ENCODE measurements at regions not wholly inside any gene's neighbourhood (a gene's known extent, or its start where the extent isn't known, plus 50 kb on each side); places are given as distances from the start of the nearest gene placed in this dataset.

- TF ChIP-seq U2AF2 (IDR thresholded peaks at IDR 0.05; ENCODE audit: low read depth, low read length) (no peak), PLRG1 (conservative IDR thresholded peaks at IDR 0.05) (no peak), GPBP1L1 (CRISPR knock-in tag; IDR thresholded peaks at IDR 0.05) (no peak)
These were observed 187.1 kb upstream of the CEP162 start (continued) for GRCh38 chr6:84414531-84414930.

- FAIRE-seq (no peak), ATAC-seq (no peak), DNase-seq (ENCODE audit: low spot score) (no peak)
- BruUV-seq (replicated peaks) = no TSS peak
- Histone ChIP-seq H2AFZ (ENCODE audit: low read length) (no peak overlapping the region), H3K4me3 (replicated peaks in 1 of 3; ENCODE audit: insufficient read depth in 1 of 3, low read depth in 2 of 3, low read length in 3 of 3) (no peak overlapping the region), H3K9ac (ENCODE audit: insufficient read depth, low read depth, low read length) (no peak overlapping the region), H3K4me1 (ENCODE audit: insufficient read depth, low read length) (no peaks in the 10 kb centered on the region; the same call in 1 of the 2 replicates), H3K9me3 (ENCODE audit: low read length) (no peaks in the 10 kb centered on the region), H3K36me3 (replicated peaks in 1 of 2; ENCODE audit: control insufficient read depth in 1 of 2, insufficient read depth in 2 of 2, low read length in 2 of 2) (no peaks in the 10 kb centered on the region), H4K20me1 (ENCODE audit: insufficient read depth, low read length) (no peaks in the 10 kb centered on the region), H3K79me2 (ENCODE audit: insufficient read depth, low read length) (no peaks in the 10 kb centered on the region), H3K27ac (ENCODE audit: extremely low read length, insufficient read depth, low read length) (no peak overlapping the region), H3K4me2 (ENCODE audit: low read depth, low read length) (no peak overlapping the region), H3K27me3 (ENCODE audit: control insufficient read depth in 1 of 2, insufficient read depth in 2 of 2, low read length in 2 of 2) (no peaks in the 10 kb centered on the region)
- intact Hi-C loops (cut with micrococcal nuclease; ENCODE audit: unreplicated experiment) (no loop called here), in situ Hi-C loops (cut with HindIII; ENCODE audit: extremely low pct_ligation_motif_present, low pct_unique_long_range_greater_than_20kb) (no loop called here)
- POLR2A ChIA-PET = no interaction called here
- CTCF ChIA-PET (ENCODE audit: low intra/inter-chr PET ratio, low total read pairs) = no interaction called here
- WGBS (ENCODE audit: low lambda C conversion rate) = 0% methylated on average over 1 of the region's 1 CpG
- TF ChIP-seq SPEN (CRISPR knock-in tag; IDR thresholded peaks at IDR 0.05; ENCODE audit: low read depth) (no peak), EP300 (IDR thresholded peaks at IDR 0.05; ENCODE audit: low read depth in 2 of 2, low read length in 2 of 2) (no peak), EP300 (CRISPR knock-in tag; IDR thresholded peaks at IDR 0.05; ENCODE audit: borderline replicate concordance) (no peak), CSRNP1 (CRISPR knock-in tag; IDR thresholded peaks at IDR 0.05) (no peak), IRF2 (CRISPR knock-in tag; IDR thresholded peaks at IDR 0.05) (no peak), ATF7-NPFF (CRISPR knock-in tag; IDR thresholded peaks at IDR 0.05; ENCODE audit: low read depth) (no peak), CREB1 (IDR thresholded peaks at IDR 0.05) (no peak), CREB1 (CRISPR knock-in tag; IDR thresholded peaks at IDR 0.05) (no peak), HOXA9 (CRISPR knock-in tag; IDR thresholded peaks at IDR 0.05; ENCODE audit: borderline replicate concordance) (no peak)
These were observed 183.7 kb upstream of the CEP162 start for GRCh38 chr6:84411060-84411629.
